Stimulated activated memory B cell treated with anti-CD40 and anti-IgM and Interleukin-4, amounts not matched to agents 10 μg/mL and 1 μg/mL and 100 μg/mL, for 72 hours (primary cell): ENCODE measurements at regions not wholly inside any gene's neighbourhood (a gene's known extent, or its start where the extent isn't known, plus 50 kb on each side); places are given as distances from the start of the nearest gene placed in this dataset.
"Not testable (repeated sequence)": the region's sequence is repeated elsewhere in the genome, so short reads cannot be mapped to it uniquely, and the experiment has no call there.

ENCODE experiments used
- ATAC-seq: fragments of 150-1000 bp; cut with Tn5 transposase; 2 replicates; pipeline ENCODE4 v1.10.0; 2021
- H3K27ac Mint-ChIP-seq: one replicate; pipeline ENCODE4 v1.8.0; 2022; ENCODE audit warnings: mild to moderate bottlenecking, mixed read lengths
- H3K27me3 Mint-ChIP-seq: one replicate; pipeline ENCODE4 v1.8.0; 2022; ENCODE audit warnings: mixed read lengths
- H3K36me3 Mint-ChIP-seq: one replicate; pipeline ENCODE4 v1.8.0; 2022; ENCODE audit warnings: mixed read lengths
- H3K4me1 Mint-ChIP-seq: one replicate; pipeline ENCODE4 v1.8.0; 2022; ENCODE audit warnings: mixed read lengths
- H3K4me3 Mint-ChIP-seq: one replicate; pipeline ENCODE4 v1.8.0; 2022; ENCODE audit warnings: mild to moderate bottlenecking, moderate library complexity, mixed read lengths
- H3K9me3 Mint-ChIP-seq: one replicate; pipeline ENCODE4 v1.8.0; 2022; ENCODE audit warnings: mixed read lengths

- H3K27ac Mint-ChIP-seq, result no peak overlapping the region
- no peak for ATAC-seq
Observed at GRCh38 chr10:36475746-36476145, 649.7 kb upstream of the ANKRD30A start.

GRCh38 chr10:36474456-36474855, 650.9 kb upstream of the ANKRD30A start:
- no peaks in the 10 kb centered on the region for H3K36me3 Mint-ChIP-seq
- H3K27me3 Mint-ChIP-seq, result no peaks in the 10 kb centered on the region
- no peak overlapping the region for H3K4me3 Mint-ChIP-seq
- no peak overlapping the region for H3K27ac Mint-ChIP-seq
- H3K9me3 Mint-ChIP-seq, result no peaks in the 10 kb centered on the region
- no peak for ATAC-seq
- H3K4me1 Mint-ChIP-seq, result no peaks in the 10 kb centered on the region

More at GRCh38 chr10:36475746-36476145, 649.7 kb upstream of the ANKRD30A start:
- H3K36me3 Mint-ChIP-seq, result no peaks in the 10 kb centered on the region
- no peaks in the 10 kb centered on the region for H3K27me3 Mint-ChIP-seq
- H3K9me3 Mint-ChIP-seq, result no peaks in the 10 kb centered on the region
- H3K4me1 Mint-ChIP-seq, result no peaks in the 10 kb centered on the region
- H3K4me3 Mint-ChIP-seq, result no peak overlapping the region

GRCh38 chr10:36473122-36473521, 652.3 kb upstream of the ANKRD30A start:
- no peak for ATAC-seq
- H3K4me1 Mint-ChIP-seq, result no peaks in the 10 kb centered on the region
- H3K4me3 Mint-ChIP-seq, result no peak overlapping the region
- no peak overlapping the region for H3K27ac Mint-ChIP-seq
- no peaks in the 10 kb centered on the region for H3K27me3 Mint-ChIP-seq
- H3K36me3 Mint-ChIP-seq, result no peaks in the 10 kb centered on the region
- no peaks in the 10 kb centered on the region for H3K9me3 Mint-ChIP-seq

- Mint-ChIP-seq H3K4me1 (no peaks in the 10 kb centered on the region), H3K4me3 (no peak overlapping the region), H3K27ac (no peak overlapping the region), H3K9me3 (no peaks in the 10 kb centered on the region), H3K27me3 (no peaks in the 10 kb centered on the region), H3K36me3 (no peaks in the 10 kb centered on the region)
- ATAC-seq, result no peak
Observed at GRCh38 chr10:36469585-36469984, 655.8 kb upstream of the ANKRD30A start.

GRCh38 chr10:36468620-36469019, 656.8 kb upstream of the ANKRD30A start:
- no peak overlapping the region for H3K4me3 Mint-ChIP-seq
- no peak overlapping the region for H3K27ac Mint-ChIP-seq
- no peak for ATAC-seq
- no peaks in the 10 kb centered on the region for H3K27me3 Mint-ChIP-seq
- no peaks in the 10 kb centered on the region for H3K36me3 Mint-ChIP-seq
- no peaks in the 10 kb centered on the region for H3K4me1 Mint-ChIP-seq
- no peaks in the 10 kb centered on the region for H3K9me3 Mint-ChIP-seq

GRCh38 chr10:36465604-36466379, 659.6 kb upstream of the ANKRD30A start:
- Mint-ChIP-seq H3K4me1 (no peaks in the 10 kb centered on the region), H3K9me3 (peaks cover 4% of the 10 kb centered on the region), H3K36me3 (no peaks in the 10 kb centered on the region), H3K27ac (no peak overlapping the region), H3K4me3 (no peak overlapping the region), H3K27me3 (no peaks in the 10 kb centered on the region)
- no peak for ATAC-seq

GRCh38 chr10:36464291-36464690, 661.1 kb upstream of the ANKRD30A start:
- H3K9me3 Mint-ChIP-seq, result peaks cover 5% of the 10 kb centered on the region
- no peak for ATAC-seq
- H3K27ac Mint-ChIP-seq, result no peak overlapping the region
- H3K27me3 Mint-ChIP-seq, result no peaks in the 10 kb centered on the region
- no peaks in the 10 kb centered on the region for H3K36me3 Mint-ChIP-seq
- H3K4me3 Mint-ChIP-seq, result no peak overlapping the region
- H3K4me1 Mint-ChIP-seq, result no peaks in the 10 kb centered on the region

- no peaks in the 10 kb centered on the region for H3K4me1 Mint-ChIP-seq
- ATAC-seq, result no peak
- no peak overlapping the region for H3K4me3 Mint-ChIP-seq
- H3K27ac Mint-ChIP-seq, result no peak overlapping the region
- H3K36me3 Mint-ChIP-seq, result no peaks in the 10 kb centered on the region
- H3K27me3 Mint-ChIP-seq, result no peaks in the 10 kb centered on the region
- peaks cover 8% of the 10 kb centered on the region for H3K9me3 Mint-ChIP-seq
Observed at GRCh38 chr10:36463390-36463789, 662.0 kb upstream of the ANKRD30A start.

GRCh38 chr10:36462194-36462593, 663.2 kb upstream of the ANKRD30A start:
- no peaks in the 10 kb centered on the region for H3K4me1 Mint-ChIP-seq
- H3K9me3 Mint-ChIP-seq, result peaks cover 11% of the 10 kb centered on the region
- H3K4me3 Mint-ChIP-seq, result no peak overlapping the region
- H3K27ac Mint-ChIP-seq, result no peak overlapping the region
- no peak for ATAC-seq
- H3K27me3 Mint-ChIP-seq, result no peaks in the 10 kb centered on the region
- H3K36me3 Mint-ChIP-seq, result no peaks in the 10 kb centered on the region

- H3K9me3 Mint-ChIP-seq, result peaks cover 11% of the 10 kb centered on the region
- not testable (repeated sequence) for H3K4me1 Mint-ChIP-seq, ATAC-seq, H3K36me3 Mint-ChIP-seq, H3K27ac Mint-ChIP-seq, H3K27me3 Mint-ChIP-seq, H3K4me3 Mint-ChIP-seq
Observed at GRCh38 chr10:36458437-36458836, 667.0 kb upstream of the ANKRD30A start.

GRCh38 chr10:36457751-36458150, 667.6 kb upstream of the ANKRD30A start:
- Mint-ChIP-seq H3K9me3 (peaks cover 11% of the 10 kb centered on the region), H3K4me3 (no peak overlapping the region), H3K27ac (no peak overlapping the region), H3K27me3 (no peaks in the 10 kb centered on the region), H3K4me1 (no peaks in the 10 kb centered on the region), H3K36me3 (no peaks in the 10 kb centered on the region)
- no peak for ATAC-seq

GRCh38 chr10:36455526-36456133, 669.8 kb upstream of the ANKRD30A start:
- Mint-ChIP-seq H3K4me1 (no peaks in the 10 kb centered on the region), H3K9me3 (peaks cover 7% of the 10 kb centered on the region), H3K36me3 (no peaks in the 10 kb centered on the region), H3K27me3 (no peaks in the 10 kb centered on the region), H3K4me3 (no peak overlapping the region), H3K27ac (no peak overlapping the region)
- no peak for ATAC-seq

GRCh38 chr10:36452851-36453250, 672.5 kb upstream of the ANKRD30A start:
- no peaks in the 10 kb centered on the region for H3K4me1 Mint-ChIP-seq

GRCh38 chr10:36451391-36451970, 673.9 kb upstream of the ANKRD30A start:
- no peaks in the 10 kb centered on the region for H3K27me3 Mint-ChIP-seq
- H3K36me3 Mint-ChIP-seq, result no peaks in the 10 kb centered on the region

More at GRCh38 chr10:36452851-36453250, 672.5 kb upstream of the ANKRD30A start:
- Mint-ChIP-seq H3K9me3 (no peaks in the 10 kb centered on the region), H3K27ac (no peak overlapping the region), H3K4me3 (no peak overlapping the region), H3K36me3 (no peaks in the 10 kb centered on the region), H3K27me3 (no peaks in the 10 kb centered on the region)
- no peak for ATAC-seq

GRCh38 chr10:36450380-36450779, 675.0 kb upstream of the ANKRD30A start:
- no peaks in the 10 kb centered on the region for H3K36me3 Mint-ChIP-seq
- no peak for ATAC-seq

More at GRCh38 chr10:36451391-36451970, 673.9 kb upstream of the ANKRD30A start:
- no peak for ATAC-seq
- Mint-ChIP-seq H3K27ac (no peak overlapping the region), H3K4me3 (no peak overlapping the region), H3K9me3 (no peaks in the 10 kb centered on the region), H3K4me1 (no peaks in the 10 kb centered on the region)

More at GRCh38 chr10:36450380-36450779, 675.0 kb upstream of the ANKRD30A start:
- H3K27me3 Mint-ChIP-seq, result no peaks in the 10 kb centered on the region
- H3K4me1 Mint-ChIP-seq, result no peaks in the 10 kb centered on the region
- H3K27ac Mint-ChIP-seq, result no peak overlapping the region
- H3K9me3 Mint-ChIP-seq, result no peaks in the 10 kb centered on the region
- H3K4me3 Mint-ChIP-seq, result no peak overlapping the region
